GM12878 (cell line): ENCODE measurements at regions not wholly inside any gene's neighbourhood (a gene's known extent, or its start where the extent isn't known, plus 50 kb on each side); places are given as distances from the start of the nearest gene placed in this dataset.

Experiments used
- ATAC-seq: fragments of 200-7000 bp; cut with Tn5 transposase; 3 replicates; pipeline ENCODE4 v1.9.1; 2020; ENCODE audit warnings: mild to moderate bottlenecking, moderate library complexity
- BruUV-seq: library from RNA; stranded (reverse); fragments of 400-500 nt; replicated peaks from 2 replicates; lab custom pipeline; 2021; lab: Mats Ljungman, UMichigan
- CTCF ChIA-PET: fragments of 300-600 bp; sonication (Branson Sonifier 250); formaldehyde crosslinking; extraction: SDS; loops from one replicate; lab custom pipeline; 2021; ENCODE audit warnings: inconsistent platforms; lab: Yijun Ruan, JAX
- POLR2A ChIA-PET: fragments of 350-600 bp; formaldehyde crosslinking; extraction: SDS; loops from one replicate; lab custom pipeline; 2021; ENCODE audit warnings: inconsistent platforms; lab: Charles Lee
- RAD21 ChIA-PET: fragments of 300-600 bp; sonication (Branson Sonifier 250); formaldehyde crosslinking; loops from one replicate; lab custom pipeline; 2023; ENCODE audit warnings: antibody characterized with exemption; ENCODE audit not compliant: unreplicated experiment; lab: Charles Lee
- SMC1A ChIA-PET: fragments of 300-600 bp; sonication (Branson Sonifier 250); formaldehyde crosslinking; loops from one replicate; lab custom pipeline; 2023; ENCODE audit not compliant: unreplicated experiment, uncharacterized antibody; lab: Charles Lee
- DNase-seq: peaks from one replicate; pipeline ENCODE4 v3.0.0-alpha.2; 2011; ENCODE audit warnings: low read depth, low spot score
- FAIRE-seq: peaks from 3 replicates; lab custom pipeline; 2011; peaks lifted over from hg19 to GRCh38; lab: Jason Lieb, UNC
- H2AFZ ChIP-seq: 2 replicates; pipeline ENCODE4 v1.6.0; 2011; ENCODE audit warnings: low read depth, low read length, control low read depth; ENCODE audit not compliant: control insufficient read depth
- H3K27ac ChIP-seq: 2 replicates; pipeline ENCODE4 v1.5.1; 2011; ENCODE audit warnings: control low read depth; ENCODE audit not compliant: control insufficient read depth, insufficient read depth
- H3K27me3 ChIP-seq, 2 experiments: replicated peaks in 1 of 2; 2 replicates each; pipeline versions ENCODE4 v1.6.0 to v1.6.1; 2011; ENCODE audit warnings: low read length in 1 of 2; ENCODE audit not compliant: control insufficient read depth in 2 of 2, insufficient read depth in 2 of 2
- H3K36me3 ChIP-seq, 2 experiments: 2 replicates each; pipeline ENCODE4 v1.5.1; 2011; ENCODE audit warnings: low read length in 1 of 2; ENCODE audit not compliant: control insufficient read depth in 2 of 2, insufficient read depth in 2 of 2
- H3K4me1 ChIP-seq: 2 replicates; pipeline ENCODE4 v1.6.1; 2011; ENCODE audit warnings: mild to moderate bottlenecking, low read length, moderate library complexity, mixed read lengths; ENCODE audit not compliant: control insufficient read depth, insufficient read depth
- H3K4me2 ChIP-seq: 2 replicates; pipeline ENCODE4 v1.6.0; 2011; ENCODE audit warnings: control low read depth; ENCODE audit not compliant: control insufficient read depth, insufficient read depth
- H3K4me3 ChIP-seq: fragments of 200-600 bp; sonication (generic); 2 replicates; pipeline ENCODE4 v1.5.1; 2016
- H3K79me2 ChIP-seq: 2 replicates; pipeline ENCODE4 v1.6.0; 2011; ENCODE audit warnings: low read length; ENCODE audit not compliant: control insufficient read depth, insufficient read depth
- H3K9ac ChIP-seq: 2 replicates; pipeline ENCODE4 v1.8.0; 2011; ENCODE audit warnings: low read length, control low read depth, mixed read lengths; ENCODE audit not compliant: control insufficient read depth, insufficient read depth
- H3K9me3 ChIP-seq: replicated peaks from 3 replicates; pipeline ENCODE4 v1.5.1; 2011; ENCODE audit warnings: mild to moderate bottlenecking, low read length; ENCODE audit not compliant: control insufficient read depth, insufficient read depth
- H4K20me1 ChIP-seq: 2 replicates; pipeline ENCODE4 v1.6.0; 2011; ENCODE audit not compliant: control insufficient read depth, insufficient read depth
- BACH1 ChIP-seq: fragments of 450-650 bp; IDR thresholded peaks from 2 replicates; pipeline ENCODE4 v1.6.1; 2017; ENCODE audit warnings: mild to moderate bottlenecking, borderline replicate concordance
- BMI1 ChIP-seq: fragments of 450-650 bp; IDR thresholded peaks from 2 replicates; pipeline ENCODE4 v1.6.1; 2016; ENCODE audit warnings: mild to moderate bottlenecking, moderate library complexity, borderline replicate concordance
- PML ChIP-seq: IDR thresholded peaks from 2 replicates; pipeline ENCODE4 v1.6.1; 2012; ENCODE audit warnings: low read length, inconsistent platforms
- PRDM15 ChIP-seq: fragments of 450-650 bp; formaldehyde crosslinking; IDR thresholded peaks from 2 replicates; pipeline ENCODE4 v1.4.0; 2020; ENCODE audit warnings: mild to moderate bottlenecking, moderate library complexity
- RB1 ChIP-seq: fragments of 450-650 bp; formaldehyde crosslinking; IDR thresholded peaks from 2 replicates; pipeline ENCODE4 v1.6.1; 2017; ENCODE audit warnings: mild to moderate bottlenecking, borderline replicate concordance
- SUZ12 ChIP-seq: fragments of 200-600 bp; sonication (generic); IDR thresholded peaks from one replicate; pipeline ENCODE4 v1.6.1; 2018; ENCODE audit warnings: antibody characterized with exemption, mild to moderate bottlenecking; ENCODE audit not compliant: unreplicated experiment
- YBX1 ChIP-seq: fragments of 450-650 bp; IDR thresholded peaks from 2 replicates; pipeline ENCODE4 v1.6.1; 2016; ENCODE audit warnings: antibody characterized with exemption
- ZSCAN29 ChIP-seq: fragments of 450-650 bp; IDR thresholded peaks from 2 replicates; pipeline ENCODE4 v1.6.1; 2017; ENCODE audit warnings: mild to moderate bottlenecking, moderate library complexity
- WGBS: methylation state at CpG from one replicate; pipeline ENCODE4 v1.1.6; 2016; ENCODE audit warnings: low lambda C conversion rate; ENCODE audit not compliant: insufficient replicate concordance, insufficient coverage; ENCODE audit errors: missing lambda C conversion rate; 5-methylcytosine and 5-hydroxymethylcytosine counted together
- in situ Hi-C: fragments of 300-500 bp; cut with MboI; formaldehyde crosslinking; loops from 9 replicates; pipeline ENCODE4 v1.14.3; 2018; ENCODE audit warnings: mixed read lengths
- intact Hi-C: fragments of 100-400 bp; cut with micrococcal nuclease; formaldehyde crosslinking; loops from one replicate; pipeline ENCODE4 v1.14.2; 2022; ENCODE audit not compliant: unreplicated experiment
- TF ChIP-seq, protein P1 (sequence below): fragments of 450-650 bp; IDR thresholded peaks from 2 replicates; pipeline ENCODE4 v1.6.1; 2017; ENCODE audit warnings: mild to moderate bottlenecking, low read depth, inconsistent platforms; ENCODE audit not compliant: poor library complexity, severe bottlenecking

DNA sequence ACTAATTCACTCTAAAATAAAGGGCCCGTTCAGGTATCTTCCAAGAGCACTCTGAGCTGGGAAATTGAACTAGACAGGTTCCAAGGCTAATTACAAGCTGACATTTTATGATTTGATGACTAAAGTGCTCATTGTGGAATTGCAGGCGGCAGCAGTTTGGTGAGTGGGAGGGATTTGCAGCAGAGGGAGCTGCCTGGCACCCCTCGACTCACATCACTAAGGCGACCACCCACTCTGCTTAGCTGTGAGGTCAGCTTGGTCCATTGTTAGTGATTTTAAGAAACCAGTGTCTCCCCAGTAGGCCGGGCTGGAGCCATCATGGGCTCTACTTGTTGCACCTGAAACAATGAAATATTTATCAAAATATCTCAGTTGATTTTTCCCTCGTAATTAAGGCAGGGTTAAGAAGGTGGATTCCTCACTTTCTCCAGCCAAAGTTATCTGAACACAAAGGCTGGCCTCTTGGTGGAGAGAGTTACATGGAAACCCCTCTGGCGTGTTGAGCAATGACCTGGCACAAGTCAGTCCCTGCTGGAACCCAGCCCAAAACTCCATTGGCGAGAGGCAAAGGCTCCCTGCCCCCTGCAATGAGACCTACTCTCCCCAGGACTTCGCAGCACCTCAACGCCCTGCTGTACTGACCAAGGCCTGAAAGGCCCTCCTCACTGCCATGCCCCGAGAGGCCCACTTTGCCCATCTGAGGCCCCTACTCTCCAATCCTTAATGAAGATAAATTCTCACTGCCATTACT is 65.0 kb upstream of the ATP2B2 start:
- 30% methylated on average over 11 of the region's 11 CpGs for WGBS
- Histone ChIP-seq H3K79me2 (no peaks in the 10 kb centered on the region), H3K4me1 (no peaks in the 10 kb centered on the region), H3K27ac (no peak overlapping the region), H3K4me3 (no peak overlapping the region), H3K9ac (no peak overlapping the region), H3K36me3 (no peaks in the 10 kb centered on the region), H3K27me3 (peaks cover 2 to 5% of the 10 kb centered on the region in 2 experiments; a peak in 3 of 4 replicates), H4K20me1 (no peaks in the 10 kb centered on the region), H3K9me3 (no peaks in the 10 kb centered on the region; the same call in 2 of the 3 replicates), H2AFZ (no peak overlapping the region), H3K4me2 (no peak overlapping the region)
- DNase-seq (no peak), FAIRE-seq (no peak), ATAC-seq (no peak)
- no TSS peak for BruUV-seq
- in situ Hi-C loops (no loop called here), intact Hi-C loops (no loop called here)
- ChIA-PET CTCF (no interaction called here), SMC1A (no interaction called here), POLR2A (no interaction called here), RAD21 (interaction anchor here (0.6 kb wide), 1 partner anchor 167 kb away, joined by 3 read pairs; no protein-coding TSS in a partner anchor)
- TF ChIP-seq SUZ12 (no peak), YBX1 (no peak)
- TF ChIP-seq, protein P1, sequence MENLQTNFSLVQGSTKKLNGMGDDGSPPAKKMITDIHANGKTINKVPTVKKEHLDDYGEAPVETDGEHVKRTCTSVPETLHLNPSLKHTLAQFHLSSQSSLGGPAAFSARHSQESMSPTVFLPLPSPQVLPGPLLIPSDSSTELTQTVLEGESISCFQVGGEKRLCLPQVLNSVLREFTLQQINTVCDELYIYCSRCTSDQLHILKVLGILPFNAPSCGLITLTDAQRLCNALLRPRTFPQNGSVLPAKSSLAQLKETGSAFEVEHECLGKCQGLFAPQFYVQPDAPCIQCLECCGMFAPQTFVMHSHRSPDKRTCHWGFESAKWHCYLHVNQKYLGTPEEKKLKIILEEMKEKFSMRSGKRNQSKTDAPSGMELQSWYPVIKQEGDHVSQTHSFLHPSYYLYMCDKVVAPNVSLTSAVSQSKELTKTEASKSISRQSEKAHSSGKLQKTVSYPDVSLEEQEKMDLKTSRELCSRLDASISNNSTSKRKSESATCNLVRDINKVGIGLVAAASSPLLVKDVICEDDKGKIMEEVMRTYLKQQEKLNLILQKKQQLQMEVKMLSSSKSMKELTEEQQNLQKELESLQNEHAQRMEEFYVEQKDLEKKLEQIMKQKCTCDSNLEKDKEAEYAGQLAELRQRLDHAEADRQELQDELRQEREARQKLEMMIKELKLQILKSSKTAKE: no peak

DNA sequence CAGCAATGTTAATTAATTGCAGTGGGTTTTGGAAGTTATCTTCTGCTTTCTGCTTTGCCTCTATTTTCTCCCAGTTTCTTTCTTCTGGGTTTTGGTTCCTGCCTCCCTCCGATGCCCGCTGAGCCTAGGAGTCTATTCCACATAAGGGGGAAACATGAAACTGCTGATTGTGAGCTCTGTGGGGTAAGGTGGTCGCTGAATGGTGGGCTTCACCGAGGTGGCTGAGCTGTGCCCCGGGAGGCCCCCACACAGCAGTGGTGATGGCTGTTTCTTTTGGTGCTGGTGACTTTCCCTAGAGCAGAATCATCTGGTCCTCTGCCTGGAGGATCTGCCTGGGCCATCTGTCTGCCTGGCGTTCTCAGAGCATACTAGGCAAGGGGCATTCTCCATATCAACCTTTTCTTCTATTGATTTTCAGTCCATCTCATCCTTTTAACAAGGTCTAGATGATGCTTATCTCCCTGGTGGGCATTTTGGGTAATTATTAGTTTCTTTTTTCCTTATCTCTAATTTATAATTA is 68.8 kb upstream of the ATP2B2 start:
- ChIA-PET RAD21 (no interaction called here), SMC1A (interaction anchor here (0.5 kb wide), 2 partner anchors 11 to 858 kb away, joined by 3 read pairs; no protein-coding TSS in a partner anchor), POLR2A (no interaction called here), CTCF (no interaction called here)
- Histone ChIP-seq H2AFZ (no peak overlapping the region), H3K4me2 (no peak overlapping the region), H4K20me1 (no peaks in the 10 kb centered on the region), H3K36me3 (no peaks in the 10 kb centered on the region), H3K4me1 (no peaks in the 10 kb centered on the region), H3K27ac (no peak overlapping the region), H3K9me3 (no peaks in the 10 kb centered on the region; the same call in 2 of the 3 replicates), H3K79me2 (no peaks in the 10 kb centered on the region), H3K4me3 (no peak overlapping the region), H3K9ac (no peak overlapping the region), H3K27me3 (peaks cover 2 to 5% of the 10 kb centered on the region in 2 experiments; a peak in 3 of 4 replicates)
- intact Hi-C loops (no loop called here), in situ Hi-C loops (no loop called here)
- WGBS: 52% methylated on average over 6 of the region's 6 CpGs
- ATAC-seq: no peak
- DNase-seq: no peak
- FAIRE-seq: no peak
- no TSS peak for BruUV-seq
- TF ChIP-seq BMI1 (no peak), ZSCAN29 (no peak), BACH1 (no peak), PRDM15 (CRISPR knock-in tag) (no peak), RB1 (no peak), PML (no peak)
